GM12874 (cell line): ENCODE measurements at regions not wholly inside any gene's neighbourhood (a gene's known extent, or its start where the extent isn't known, plus 50 kb on each side); places are given as distances from the start of the nearest gene placed in this dataset.

Experiments used
- CTCF ChIP-seq: IDR thresholded peaks from 2 replicates; pipeline ENCODE4 v1.5.1; 2011; ENCODE audit warnings: low read depth, mild to moderate bottlenecking, control low read depth, low read length, moderate library complexity; ENCODE audit not compliant: insufficient read depth

- no peak for TF ChIP-seq CTCF
Observed at GRCh38 chr6:76814496-76815458, 648.5 kb downstream of the HTR1B start.

- no peak for TF ChIP-seq CTCF
Observed at GRCh38 chr6:76810286-76810685, 653.0 kb downstream of the HTR1B start.

GRCh38 chr6:76803038-76803580 is 660.2 kb downstream of the HTR1B start:
- TF ChIP-seq CTCF = no peak

- TF ChIP-seq CTCF = no peak
Observed at GRCh38 chr6:76792394-76792793, 670.9 kb downstream of the HTR1B start.

DNA sequence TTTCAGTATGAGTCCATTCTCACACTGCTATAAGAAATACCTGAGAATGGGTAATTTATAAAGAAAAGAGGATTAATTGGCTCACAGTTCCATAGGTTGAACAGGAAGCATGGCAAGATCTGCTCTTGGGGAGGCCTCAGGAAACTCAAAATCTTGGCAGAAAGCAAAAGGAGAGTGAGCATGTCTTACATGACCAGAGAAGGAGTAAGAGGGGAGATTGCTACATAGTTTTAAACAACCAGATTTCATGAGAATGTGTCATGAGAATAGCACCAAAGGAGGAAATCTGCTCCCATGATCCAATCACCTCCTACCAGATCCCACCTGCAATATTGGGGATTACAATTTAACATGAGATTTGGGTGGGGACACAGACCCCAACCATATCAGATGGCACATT is 672.4 kb downstream of the HTR1B start:
- no peak for TF ChIP-seq CTCF

GRCh38 chr6:76790045-76790796 is 673.1 kb downstream of the HTR1B start:
- no peak for TF ChIP-seq CTCF

- no peak for TF ChIP-seq CTCF
Observed at GRCh38 chr6:76789580-76789979, 673.7 kb downstream of the HTR1B start.
